GM23338 (cell line): ENCODE measurements at regions not wholly inside any gene's neighbourhood (a gene's known extent, or its start where the extent isn't known, plus 50 kb on each side); places are given as distances from the start of the nearest gene placed in this dataset.

Experiments
- ATAC-seq: fragments of 200-7000 bp; cut with Tn5 transposase; 3 replicates; pipeline ENCODE4 v1.9.1; 2020
- DNase-seq: peaks from one replicate; pipeline ENCODE4 v3.0.0-alpha.2; 2015; ENCODE audit warnings: low spot score
- H2AFZ ChIP-seq: fragments of 200-600 bp; sonication (generic); 2 replicates; pipeline ENCODE4 v1.8.0; 2016; ENCODE audit warnings: antibody characterized with exemption, mild to moderate bottlenecking, moderate library complexity
- H3F3A ChIP-seq: fragments of 200-600 bp; sonication (generic); replicated peaks from 2 replicates; pipeline ENCODE4 v1.8.0; 2017; ENCODE audit warnings: antibody characterized with exemption, mixed run types, low read depth
- H3K27ac ChIP-seq: fragments of 200-600 bp; sonication (generic); 2 replicates; pipeline ENCODE4 v1.6.1; 2016; ENCODE audit warnings: low read depth
- H3K27me3 ChIP-seq: fragments of 200-600 bp; sonication (generic); 2 replicates; pipeline ENCODE4 v1.8.0; 2016; ENCODE audit warnings: mild to moderate bottlenecking, mixed run types, moderate library complexity; ENCODE audit not compliant: insufficient read depth
- H3K36me3 ChIP-seq: fragments of 200-600 bp; sonication (generic); 2 replicates; pipeline ENCODE4 v1.8.0; 2016; ENCODE audit warnings: mild to moderate bottlenecking; ENCODE audit not compliant: insufficient read depth
- H3K4me1 ChIP-seq: fragments of 200-600 bp; sonication (generic); 2 replicates; pipeline ENCODE4 v1.8.0; 2016; ENCODE audit warnings: mild to moderate bottlenecking, moderate library complexity; ENCODE audit not compliant: insufficient read depth
- H3K4me2 ChIP-seq: fragments of 200-600 bp; sonication (generic); 2 replicates; pipeline ENCODE4 v1.7.1; 2017; ENCODE audit warnings: mixed run types
- H3K4me3 ChIP-seq: fragments of 200-600 bp; sonication (generic); 2 replicates; pipeline ENCODE4 v1.6.1; 2016; ENCODE audit warnings: mixed run types
- H3K79me2 ChIP-seq: fragments of 200-600 bp; sonication (generic); replicated peaks from 2 replicates; pipeline ENCODE4 v1.8.0; 2017; ENCODE audit warnings: mild to moderate bottlenecking; ENCODE audit not compliant: insufficient read depth
- H3K9me2 ChIP-seq: fragments of 200-600 bp; sonication (generic); 2 replicates; pipeline ENCODE4 v1.8.0; 2017; ENCODE audit not compliant: insufficient read depth
- H4K20me1 ChIP-seq: fragments of 200-600 bp; sonication (generic); replicated peaks from 2 replicates; pipeline ENCODE4 v1.8.0; 2017; ENCODE audit warnings: mild to moderate bottlenecking; ENCODE audit not compliant: insufficient read depth
- H3K27ac Mint-ChIP-seq: 2 replicates; pipeline ENCODE4 v1.8.0; 2020; ENCODE audit warnings: inconsistent platforms, mild to moderate bottlenecking, moderate library complexity, mixed read lengths
- H3K27me3 Mint-ChIP-seq: 3 replicates; pipeline ENCODE4 v1.8.0; 2022; ENCODE audit warnings: low read depth, mild to moderate bottlenecking, moderate library complexity, mixed read lengths, inconsistent platforms; ENCODE audit not compliant: insufficient read depth, poor library complexity
- H3K36me3 Mint-ChIP-seq: 3 replicates; pipeline ENCODE4 v1.8.0; 2021; ENCODE audit warnings: low read depth, mild to moderate bottlenecking, inconsistent platforms, moderate library complexity, mixed read lengths
- H3K4me1 Mint-ChIP-seq: 3 replicates; pipeline ENCODE4 v1.8.0; 2020; ENCODE audit warnings: mild to moderate bottlenecking, inconsistent platforms, mixed read lengths
- H3K4me3 Mint-ChIP-seq: 3 replicates; pipeline ENCODE4 v1.8.0; 2021; ENCODE audit warnings: moderate library complexity, mild to moderate bottlenecking, inconsistent platforms, mixed read lengths
- H3K9me3 Mint-ChIP-seq: 3 replicates; pipeline ENCODE4 v1.8.0; 2020; ENCODE audit warnings: moderate library complexity, mild to moderate bottlenecking, inconsistent platforms, mixed read lengths
- CTCF ChIP-seq, 2 experiments: fragments of 200-600 bp in 1 of 2; sonication (generic) in 1 of 2; conservative IDR thresholded peaks; 2 replicates each; pipeline versions ENCODE4 v1.5.1 to v1.6.1; 2016 to 2017; ENCODE audit warnings: antibody characterized with exemption in 2 of 2, low read depth in 2 of 2, mild to moderate bottlenecking in 2 of 2, moderate library complexity in 1 of 2
- ETS1 ChIP-seq: IDR thresholded peaks from 2 replicates; pipeline ENCODE4 v1.6.1; 2016; ENCODE audit warnings: antibody characterized with exemption
- EZH2phosphoT487 ChIP-seq: fragments of 200-600 bp; sonication (generic); IDR thresholded peaks from one replicate; pipeline ENCODE4 v1.8.1; 2018; ENCODE audit warnings: antibody characterized with exemption; ENCODE audit not compliant: unreplicated experiment
- NANOG ChIP-seq: IDR thresholded peaks from 2 replicates; pipeline ENCODE4 v1.6.1; 2016; ENCODE audit warnings: antibody characterized with exemption, borderline replicate concordance
- POLR2AphosphoS5 ChIP-seq: IDR thresholded peaks from 2 replicates; pipeline ENCODE4 v1.6.1; 2016; ENCODE audit warnings: antibody characterized with exemption, low read depth
- REST ChIP-seq: IDR thresholded peaks from one replicate; pipeline ENCODE4 v1.6.1; 2018; ENCODE audit warnings: antibody characterized with exemption; ENCODE audit not compliant: unreplicated experiment
- ZNF114 ChIP-seq: fragments of 250-450 bp; sonication (Bioruptor Pico); IDR thresholded peaks from 2 replicates; pipeline ENCODE4 v1.5.0; 2020; ENCODE audit warnings: mild to moderate bottlenecking, moderate library complexity
- ZNF462 ChIP-seq: fragments of 250-450 bp; sonication (Bioruptor Pico); IDR thresholded peaks from 2 replicates; pipeline ENCODE4 v1.5.0; 2020; ENCODE audit warnings: mild to moderate bottlenecking, moderate library complexity

GRCh38 chr11:64441127-64441526 is 82.2 kb downstream of the RPS6KA4 start (continued):
- TF ChIP-seq ZNF462 (CRISPR knock-in tag) (no peak), CTCF (conservative IDR thresholded peaks at IDR 0.05; ENCODE audit: low read depth in 2 of 2) (no peak), ZNF114 (CRISPR knock-in tag) (no peak)

- H3K79me2 ChIP-seq: no peaks in the 10 kb centered on the region
- ATAC-seq (no peak), DNase-seq (no peak)
- Mint-ChIP-seq H3K4me3 (no peak overlapping the region), H3K9me3 (peaks cover 3% of the 10 kb centered on the region; the same call in 1 of the 3 replicates), H3K36me3 (no peaks in the 10 kb centered on the region), H3K4me1 (peaks cover 9% of the 10 kb centered on the region), H3K27me3 (peaks cover 21% of the 10 kb centered on the region), H3K27ac (no peak overlapping the region)
- H3F3A ChIP-seq: no peaks in the 10 kb centered on the region
- H4K20me1 ChIP-seq: no peaks in the 10 kb centered on the region
- no peak overlapping the region for H3K27ac ChIP-seq
- no peaks in the 10 kb centered on the region for H3K36me3 ChIP-seq
- H3K4me2 ChIP-seq: no peak overlapping the region
- peaks cover 10% of the 10 kb centered on the region; the same call in 1 of the 2 replicates for H3K27me3 ChIP-seq
- no peaks in the 10 kb centered on the region for H3K9me2 ChIP-seq
- peaks cover 4% of the 10 kb centered on the region for H3K4me1 ChIP-seq
- H2AFZ ChIP-seq: no peak overlapping the region
- H3K4me3 ChIP-seq: no peak overlapping the region
- TF ChIP-seq ETS1 (no peak), REST (no peak), NANOG (no peak), EZH2phosphoT487 (no peak), POLR2AphosphoS5 (no peak)
Measured at GRCh38 chr11:64443001-64443400, 84.0 kb downstream of the RPS6KA4 start.
